Erythroblast (primary cell): ENCODE measurements at regions not wholly inside any gene's neighbourhood (a gene's known extent, or its start where the extent isn't known, plus 50 kb on each side); places are given as distances from the start of the nearest gene placed in this dataset.

Experiments used
- GATA1 ChIP-seq: IDR thresholded peaks from 2 replicates; pipeline ENCODE4 v1.6.1; 2011; ENCODE audit warnings: low read depth, mild to moderate bottlenecking, control low read depth, low read length, moderate library complexity
- POLR2A ChIP-seq: IDR thresholded peaks from 2 replicates; pipeline ENCODE4 v1.6.1; 2011; ENCODE audit warnings: mild to moderate bottlenecking, low read length

DNA sequence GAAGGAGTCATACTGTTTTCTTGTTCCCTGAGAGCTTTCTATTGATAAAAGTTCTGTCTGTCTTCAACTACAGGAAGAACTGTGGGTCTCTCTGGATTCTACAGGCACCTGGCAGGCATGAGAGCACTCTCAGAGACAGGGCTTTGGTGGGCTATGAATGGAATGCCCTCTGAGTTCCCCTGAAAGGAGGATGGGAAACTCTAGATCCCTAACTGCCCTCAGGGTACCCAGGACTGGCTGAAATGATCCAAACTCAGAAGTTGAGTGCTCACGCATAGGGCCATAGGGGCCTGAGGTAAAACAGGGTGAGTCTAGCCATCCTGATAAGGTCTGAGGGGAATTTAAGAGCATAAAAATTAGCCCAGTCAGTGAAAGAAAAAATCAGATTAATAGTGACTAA lies 59.0 kb upstream of the SCRG1 start:
- TF ChIP-seq POLR2A, result no peak
- no peak for TF ChIP-seq GATA1
